ENCODE measurements at regions not wholly inside any gene's neighbourhood (a gene's known extent, or its start where the extent isn't known, plus 50 kb on each side); places are given as distances from the start of the nearest gene placed in this dataset.

DNA sequence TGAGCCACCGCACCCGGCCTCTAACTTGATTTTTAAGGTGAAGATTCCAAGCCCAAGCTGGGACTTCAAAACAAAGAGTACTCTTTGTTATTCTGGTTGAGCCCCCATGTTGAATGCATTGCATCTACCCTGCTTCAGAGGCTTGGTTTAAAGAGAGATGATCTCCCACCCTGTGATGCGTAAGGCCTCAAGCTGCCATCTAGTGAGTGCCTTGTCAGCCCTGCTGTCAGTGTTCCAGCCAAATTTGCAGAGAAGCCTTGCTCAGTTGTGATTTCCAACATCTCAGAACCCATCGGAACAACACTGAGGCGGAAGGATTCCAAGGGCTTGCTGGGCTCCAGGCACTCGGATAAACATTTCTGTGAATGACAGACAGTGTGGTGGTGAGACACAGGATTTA lies 210.7 kb upstream of the RGMA start:
- no peak overlapping the region for H3K27ac ChIP-seq
- TF ChIP-seq, protein P1, sequence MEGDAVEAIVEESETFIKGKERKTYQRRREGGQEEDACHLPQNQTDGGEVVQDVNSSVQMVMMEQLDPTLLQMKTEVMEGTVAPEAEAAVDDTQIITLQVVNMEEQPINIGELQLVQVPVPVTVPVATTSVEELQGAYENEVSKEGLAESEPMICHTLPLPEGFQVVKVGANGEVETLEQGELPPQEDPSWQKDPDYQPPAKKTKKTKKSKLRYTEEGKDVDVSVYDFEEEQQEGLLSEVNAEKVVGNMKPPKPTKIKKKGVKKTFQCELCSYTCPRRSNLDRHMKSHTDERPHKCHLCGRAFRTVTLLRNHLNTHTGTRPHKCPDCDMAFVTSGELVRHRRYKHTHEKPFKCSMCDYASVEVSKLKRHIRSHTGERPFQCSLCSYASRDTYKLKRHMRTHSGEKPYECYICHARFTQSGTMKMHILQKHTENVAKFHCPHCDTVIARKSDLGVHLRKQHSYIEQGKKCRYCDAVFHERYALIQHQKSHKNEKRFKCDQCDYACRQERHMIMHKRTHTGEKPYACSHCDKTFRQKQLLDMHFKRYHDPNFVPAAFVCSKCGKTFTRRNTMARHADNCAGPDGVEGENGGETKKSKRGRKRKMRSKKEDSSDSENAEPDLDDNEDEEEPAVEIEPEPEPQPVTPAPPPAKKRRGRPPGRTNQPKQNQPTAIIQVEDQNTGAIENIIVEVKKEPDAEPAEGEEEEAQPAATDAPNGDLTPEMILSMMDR (conservative IDR thresholded peaks at IDR 0.05), result no peak
- TF ChIP-seq ZFX (IDR thresholded peaks at IDR 0.05), result no peak

DNA sequence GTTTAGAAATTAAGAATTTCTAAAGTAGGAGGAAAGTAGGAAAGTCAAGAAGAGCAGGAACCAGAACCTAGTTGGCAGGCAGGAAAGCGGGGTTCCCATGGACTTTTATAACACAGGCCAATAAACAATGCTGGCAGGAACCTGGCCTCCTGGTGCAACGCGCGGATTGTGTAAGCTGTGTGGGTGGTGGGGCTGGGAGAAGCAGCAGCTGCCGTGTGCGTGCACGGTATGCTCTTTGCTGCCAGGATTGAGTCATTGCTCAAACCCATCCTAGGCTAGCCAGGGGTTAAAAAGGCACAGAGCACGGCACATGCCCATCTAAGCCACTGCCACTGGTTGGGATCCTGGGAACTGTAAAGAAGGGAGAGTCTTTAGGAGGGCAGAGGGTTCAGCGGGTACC lies 209.9 kb upstream of the RGMA start:
- no peak overlapping the region for H3K27ac ChIP-seq
- no peak for TF ChIP-seq ZFX (IDR thresholded peaks at IDR 0.05)
- TF ChIP-seq, protein P1 (conservative IDR thresholded peaks at IDR 0.05), result no peak

DNA sequence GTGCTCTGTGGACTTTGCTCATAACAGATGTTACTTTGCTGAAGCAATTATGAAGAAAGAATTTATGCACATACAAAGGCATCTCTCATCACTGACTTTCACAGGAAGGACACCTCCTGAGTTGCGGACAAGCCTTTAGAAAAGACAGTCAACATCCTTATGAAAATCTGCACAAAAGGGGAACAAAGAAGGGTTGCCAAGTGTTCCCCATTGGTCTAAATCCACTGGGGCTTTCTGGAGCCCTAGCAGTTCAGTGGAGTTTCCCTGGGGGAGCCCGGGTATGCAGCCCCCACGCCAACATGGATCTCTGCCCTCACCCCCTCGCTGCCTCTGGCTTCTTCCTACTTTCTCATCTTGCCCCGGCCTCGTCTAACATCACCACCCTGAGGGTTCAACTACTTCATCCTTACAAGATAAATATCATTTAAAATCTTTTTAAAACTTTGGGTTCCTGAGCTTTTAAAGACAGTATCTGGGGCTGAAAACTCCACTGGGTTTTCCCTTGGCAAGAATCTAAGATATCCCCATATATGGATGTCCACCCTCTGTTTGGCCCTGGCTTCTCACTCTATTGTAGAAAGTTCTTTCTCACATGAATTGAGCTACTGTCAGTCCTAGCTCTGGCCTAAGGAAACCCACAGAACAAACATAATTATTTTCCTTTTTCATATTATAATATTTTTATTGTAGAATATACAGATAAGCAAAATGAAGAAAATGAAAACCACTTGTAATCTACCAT lies 207.9 kb upstream of the RGMA start:
- no peak for TF ChIP-seq ZFX (IDR thresholded peaks at IDR 0.05)
- TF ChIP-seq, protein P1 (conservative IDR thresholded peaks at IDR 0.05), result no peak
- no peak overlapping the region for H3K27ac ChIP-seq

DNA sequence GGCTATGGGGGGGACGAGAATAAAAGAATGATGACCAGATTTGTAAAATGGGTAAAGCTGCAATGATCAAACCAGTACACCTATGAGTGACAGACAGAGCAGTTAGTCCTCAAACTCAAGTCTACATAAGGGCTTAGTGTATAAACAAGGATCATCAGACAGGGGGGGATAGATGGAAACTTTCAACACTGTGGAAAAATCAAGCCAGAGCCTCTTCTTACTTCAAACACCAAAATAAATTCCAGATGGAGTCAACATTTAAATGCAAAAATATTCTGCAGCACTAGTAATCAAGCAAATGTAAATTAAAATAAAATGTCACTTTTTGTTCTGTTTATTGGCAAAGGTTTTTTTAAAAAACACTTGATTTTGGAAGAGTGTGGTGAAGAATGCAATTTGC lies 205.9 kb upstream of the RGMA start:
- no peak overlapping the region for H3K27ac ChIP-seq
- TF ChIP-seq, protein P1 (conservative IDR thresholded peaks at IDR 0.05), result no peak
- TF ChIP-seq ZFX (IDR thresholded peaks at IDR 0.05), result no peak

DNA sequence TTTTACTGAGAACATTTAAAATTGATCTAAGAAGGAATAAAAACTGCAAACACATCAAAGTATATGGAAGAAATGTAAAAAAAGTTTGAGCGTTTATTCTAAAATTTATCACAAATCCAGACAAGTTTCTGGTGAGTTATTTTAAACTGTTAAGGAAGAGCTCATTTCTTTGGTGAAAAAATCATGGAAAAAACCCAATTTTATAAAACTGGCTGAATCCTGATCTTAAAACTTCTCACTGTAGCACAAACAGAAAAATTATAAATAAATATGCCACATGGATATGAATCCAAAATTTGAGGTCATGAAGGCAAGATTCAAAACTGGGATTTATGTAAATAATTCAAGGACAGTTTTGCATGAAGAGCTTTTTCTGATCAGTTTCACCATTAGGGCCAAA lies 205.1 kb upstream of the RGMA start:
- TF ChIP-seq, protein P1 (conservative IDR thresholded peaks at IDR 0.05), result no peak
- TF ChIP-seq ZFX (IDR thresholded peaks at IDR 0.05), result no peak

DNA sequence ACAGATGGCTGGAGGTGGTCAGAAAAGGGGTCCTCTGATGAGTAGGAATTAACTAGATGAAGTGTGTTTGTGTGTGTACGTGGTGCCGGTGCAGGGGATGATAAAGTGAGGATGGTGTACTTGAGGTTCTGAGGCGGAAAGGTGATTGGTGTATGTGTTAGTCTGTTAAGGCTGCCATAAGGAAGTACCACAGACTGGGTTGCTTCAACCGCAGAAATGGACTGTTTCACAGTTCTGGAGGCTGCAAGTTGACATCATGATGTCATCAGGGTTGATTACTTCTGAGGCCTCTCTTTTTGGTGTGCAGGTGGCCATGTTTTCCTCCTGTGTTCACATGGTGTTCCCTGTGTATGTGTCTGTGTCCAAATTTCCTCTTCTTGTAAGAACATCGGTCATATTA lies 202.4 kb upstream of the RGMA start:
- H3K27ac ChIP-seq, result no peak overlapping the region
- TF ChIP-seq, protein P1 (conservative IDR thresholded peaks at IDR 0.05), result no peak
- no peak for TF ChIP-seq ZFX (IDR thresholded peaks at IDR 0.05)

More for the DNA sequence above, 205.1 kb upstream of the RGMA start:
- no peak overlapping the region for H3K27ac ChIP-seq

DNA sequence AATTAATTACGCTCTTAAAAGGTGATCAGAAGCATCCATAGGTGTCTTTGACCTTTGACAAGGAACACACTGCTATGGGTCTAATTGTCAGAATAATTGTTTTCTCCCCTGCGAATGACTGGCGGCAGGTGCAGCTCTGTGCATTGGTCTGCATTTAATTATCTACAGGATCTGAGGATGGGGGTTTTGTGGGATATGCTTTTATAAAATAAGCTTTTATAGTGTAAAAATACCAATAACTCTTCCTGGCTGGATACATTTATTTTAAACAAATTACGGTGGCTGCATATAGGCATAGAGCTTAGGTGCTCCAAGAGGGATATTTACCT lies 201.6 kb upstream of the RGMA start:
- no peak for TF ChIP-seq ZFX (IDR thresholded peaks at IDR 0.05)
- TF ChIP-seq, protein P1 (conservative IDR thresholded peaks at IDR 0.05), result no peak
- H3K27ac ChIP-seq, result no peak overlapping the region

All from C4-2B (cell line).